OCI-LY3 (cell line): ENCODE measurements at regions not wholly inside any gene's neighbourhood (a gene's known extent, or its start where the extent isn't known, plus 50 kb on each side); places are given as distances from the start of the nearest gene placed in this dataset.

Source experiments
- EZH2phosphoT487 ChIP-seq: fragments of 200-600 bp; shearing (Covaris generic); IDR thresholded peaks from 2 replicates; pipeline ENCODE4 v1.6.1; 2018; ENCODE audit warnings: antibody characterized with exemption, mixed run types, low read depth
- TF ChIP-seq, protein P1 (sequence below): fragments of 200-600, 300-600 bp; sonication (generic); IDR thresholded peaks from 2 replicates; pipeline ENCODE4 v1.5.1; 2014; ENCODE audit warnings: antibody characterized with exemption, low read length, low read depth

GRCh38 chr18:29104671-29105070 is 927.7 kb upstream of the CDH2 start:
- TF ChIP-seq, protein P1, sequence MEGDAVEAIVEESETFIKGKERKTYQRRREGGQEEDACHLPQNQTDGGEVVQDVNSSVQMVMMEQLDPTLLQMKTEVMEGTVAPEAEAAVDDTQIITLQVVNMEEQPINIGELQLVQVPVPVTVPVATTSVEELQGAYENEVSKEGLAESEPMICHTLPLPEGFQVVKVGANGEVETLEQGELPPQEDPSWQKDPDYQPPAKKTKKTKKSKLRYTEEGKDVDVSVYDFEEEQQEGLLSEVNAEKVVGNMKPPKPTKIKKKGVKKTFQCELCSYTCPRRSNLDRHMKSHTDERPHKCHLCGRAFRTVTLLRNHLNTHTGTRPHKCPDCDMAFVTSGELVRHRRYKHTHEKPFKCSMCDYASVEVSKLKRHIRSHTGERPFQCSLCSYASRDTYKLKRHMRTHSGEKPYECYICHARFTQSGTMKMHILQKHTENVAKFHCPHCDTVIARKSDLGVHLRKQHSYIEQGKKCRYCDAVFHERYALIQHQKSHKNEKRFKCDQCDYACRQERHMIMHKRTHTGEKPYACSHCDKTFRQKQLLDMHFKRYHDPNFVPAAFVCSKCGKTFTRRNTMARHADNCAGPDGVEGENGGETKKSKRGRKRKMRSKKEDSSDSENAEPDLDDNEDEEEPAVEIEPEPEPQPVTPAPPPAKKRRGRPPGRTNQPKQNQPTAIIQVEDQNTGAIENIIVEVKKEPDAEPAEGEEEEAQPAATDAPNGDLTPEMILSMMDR, result no peak
- TF ChIP-seq EZH2phosphoT487, result no peak
